Retinal pigment epithelial cell (primary cell): ENCODE measurements at regions not wholly inside any gene's neighbourhood (a gene's known extent, or its start where the extent isn't known, plus 50 kb on each side); places are given as distances from the start of the nearest gene placed in this dataset.

Experiments
- DNase-seq: peaks from one replicate; pipeline ENCODE4 v3.0.0-alpha.2; 2010; ENCODE audit warnings: low read depth
- H3K4me3 ChIP-seq: 2 replicates; pipeline ENCODE4 v1.5.1; 2011; ENCODE audit warnings: mild to moderate bottlenecking, low read length, control low read depth, moderate library complexity
- TF ChIP-seq, protein P1 (sequence below): conservative IDR thresholded peaks from 2 replicates; pipeline ENCODE4 v1.5.1; 2011; ENCODE audit warnings: low read depth, low read length, control low read depth, inconsistent platforms

DNA sequence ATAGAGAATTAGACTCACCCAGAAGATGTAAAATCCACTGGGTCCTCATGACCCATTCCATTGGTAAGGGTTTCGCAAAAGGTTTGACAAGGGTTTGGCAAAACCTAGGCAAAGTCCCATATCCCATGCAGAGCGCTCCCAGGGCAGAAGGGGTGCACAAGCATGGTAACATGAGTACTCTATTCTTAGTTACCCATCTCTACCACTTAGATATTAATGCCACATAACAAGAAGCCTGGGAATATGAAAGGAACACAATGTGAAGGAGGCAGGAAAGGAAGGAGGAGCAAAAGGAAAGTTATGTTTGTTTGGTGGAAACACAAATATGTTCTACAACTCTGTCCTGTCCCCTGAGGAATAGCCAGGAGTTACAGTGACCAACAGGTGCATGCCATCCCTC, 163.1 kb downstream of the FAXC start:
- TF ChIP-seq, protein P1, sequence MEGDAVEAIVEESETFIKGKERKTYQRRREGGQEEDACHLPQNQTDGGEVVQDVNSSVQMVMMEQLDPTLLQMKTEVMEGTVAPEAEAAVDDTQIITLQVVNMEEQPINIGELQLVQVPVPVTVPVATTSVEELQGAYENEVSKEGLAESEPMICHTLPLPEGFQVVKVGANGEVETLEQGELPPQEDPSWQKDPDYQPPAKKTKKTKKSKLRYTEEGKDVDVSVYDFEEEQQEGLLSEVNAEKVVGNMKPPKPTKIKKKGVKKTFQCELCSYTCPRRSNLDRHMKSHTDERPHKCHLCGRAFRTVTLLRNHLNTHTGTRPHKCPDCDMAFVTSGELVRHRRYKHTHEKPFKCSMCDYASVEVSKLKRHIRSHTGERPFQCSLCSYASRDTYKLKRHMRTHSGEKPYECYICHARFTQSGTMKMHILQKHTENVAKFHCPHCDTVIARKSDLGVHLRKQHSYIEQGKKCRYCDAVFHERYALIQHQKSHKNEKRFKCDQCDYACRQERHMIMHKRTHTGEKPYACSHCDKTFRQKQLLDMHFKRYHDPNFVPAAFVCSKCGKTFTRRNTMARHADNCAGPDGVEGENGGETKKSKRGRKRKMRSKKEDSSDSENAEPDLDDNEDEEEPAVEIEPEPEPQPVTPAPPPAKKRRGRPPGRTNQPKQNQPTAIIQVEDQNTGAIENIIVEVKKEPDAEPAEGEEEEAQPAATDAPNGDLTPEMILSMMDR: no peak
- no peak for DNase-seq
- no peak overlapping the region for H3K4me3 ChIP-seq

DNA sequence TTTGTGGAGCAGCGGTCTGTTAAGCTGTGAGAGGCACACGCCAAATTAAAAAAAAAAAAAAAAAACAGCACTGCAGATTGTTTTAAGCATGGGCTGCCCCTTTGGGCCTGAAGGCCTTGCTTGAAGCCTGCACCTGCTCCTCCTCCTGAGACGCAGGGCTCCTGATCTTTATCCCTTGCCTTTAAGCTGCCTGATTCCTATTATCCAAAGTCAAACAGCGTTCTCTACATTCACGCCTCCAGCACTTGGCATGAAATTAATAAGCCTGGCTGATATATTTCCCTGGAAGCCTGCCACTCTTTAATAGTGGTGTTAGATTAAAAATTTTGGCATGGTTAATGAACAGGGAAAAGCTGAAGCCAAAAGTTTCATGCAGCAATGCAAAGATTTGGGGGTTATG, 163.9 kb downstream of the FAXC start:
- no peak for DNase-seq
- TF ChIP-seq, protein P1: no peak
- H3K4me3 ChIP-seq: no peak overlapping the region

- DNase-seq: no peak
- TF ChIP-seq, protein P1: no peak
These were observed 164.8 kb downstream of the FAXC start for GRCh38 chr6:99184696-99185095.

GRCh38 chr6:99183066-99183465, 166.4 kb downstream of the FAXC start:
- no peak for DNase-seq
- TF ChIP-seq, protein P1: no peak
- no peak overlapping the region for H3K4me3 ChIP-seq

More at GRCh38 chr6:99184696-99185095, 164.8 kb downstream of the FAXC start:
- no peak overlapping the region for H3K4me3 ChIP-seq

- TF ChIP-seq, protein P1: no peak
- H3K4me3 ChIP-seq: no peak overlapping the region
- no peak for DNase-seq
These were observed 168.3 kb downstream of the FAXC start for GRCh38 chr6:99181174-99181573.

GRCh38 chr6:99178168-99178567, 171.3 kb downstream of the FAXC start:
- no peak overlapping the region for H3K4me3 ChIP-seq
- no peak for DNase-seq
- TF ChIP-seq, protein P1: no peak

DNA sequence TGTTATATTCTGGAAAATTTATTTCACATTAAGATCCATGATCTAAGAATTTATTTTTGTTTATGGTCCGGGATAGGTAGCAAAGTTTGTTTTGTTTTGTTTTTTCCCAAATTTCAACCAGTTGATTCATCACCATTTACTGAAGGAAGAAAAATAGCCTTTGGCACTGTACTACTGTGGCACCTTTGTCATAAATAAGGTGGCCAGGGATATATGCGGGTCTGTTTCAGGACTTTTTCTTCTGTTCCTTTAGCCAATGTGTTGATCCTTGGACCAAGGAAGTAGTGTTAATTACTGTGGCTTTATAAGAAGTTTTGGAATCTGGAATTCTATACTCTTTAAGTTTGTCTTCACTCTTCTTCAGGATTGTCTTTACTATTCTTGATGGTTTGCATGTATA, 171.7 kb downstream of the FAXC start:
- TF ChIP-seq, protein P1: no peak
- DNase-seq: no peak
- no peak overlapping the region for H3K4me3 ChIP-seq
